Nephron (organoid): ENCODE measurements at regions not wholly inside any gene's neighbourhood (a gene's known extent, or its start where the extent isn't known, plus 50 kb on each side); places are given as distances from the start of the nearest gene placed in this dataset.

ENCODE experiments used
- H3K27ac Mint-ChIP-seq, 3 experiments: 2 replicates each; pipeline ENCODE4 v1.8.0; 2020; ENCODE audit warnings: mixed read lengths in 3 of 3, mild to moderate bottlenecking in 2 of 3, moderate library complexity in 1 of 3
- H3K27me3 Mint-ChIP-seq: 2 replicates; pipeline ENCODE4 v1.8.0; 2021; ENCODE audit warnings: low read depth, mild to moderate bottlenecking, moderate library complexity, mixed read lengths
- H3K36me3 Mint-ChIP-seq: 2 replicates; pipeline ENCODE4 v1.8.0; 2020; ENCODE audit warnings: low read depth, mixed read lengths
- H3K4me1 Mint-ChIP-seq: 2 replicates; pipeline ENCODE4 v1.8.0; 2020; ENCODE audit warnings: mixed read lengths
- H3K4me3 Mint-ChIP-seq, 3 experiments: 2 replicates each; pipeline ENCODE4 v1.8.0; 2020; ENCODE audit warnings: mild to moderate bottlenecking in 3 of 3, mixed read lengths in 3 of 3, moderate library complexity in 2 of 3
- H3K9me3 Mint-ChIP-seq: 2 replicates; pipeline ENCODE4 v1.8.0; 2020; ENCODE audit warnings: mixed read lengths
- TF ChIP-seq, protein P1 (sequence below), 3 experiments: fragments of 200-600 bp; sonication (generic); IDR thresholded peaks; one replicate each; pipeline ENCODE4 v1.5.0; 2021; ENCODE audit warnings: antibody characterized with exemption in 3 of 3; ENCODE audit not compliant: unreplicated experiment in 3 of 3

DNA sequence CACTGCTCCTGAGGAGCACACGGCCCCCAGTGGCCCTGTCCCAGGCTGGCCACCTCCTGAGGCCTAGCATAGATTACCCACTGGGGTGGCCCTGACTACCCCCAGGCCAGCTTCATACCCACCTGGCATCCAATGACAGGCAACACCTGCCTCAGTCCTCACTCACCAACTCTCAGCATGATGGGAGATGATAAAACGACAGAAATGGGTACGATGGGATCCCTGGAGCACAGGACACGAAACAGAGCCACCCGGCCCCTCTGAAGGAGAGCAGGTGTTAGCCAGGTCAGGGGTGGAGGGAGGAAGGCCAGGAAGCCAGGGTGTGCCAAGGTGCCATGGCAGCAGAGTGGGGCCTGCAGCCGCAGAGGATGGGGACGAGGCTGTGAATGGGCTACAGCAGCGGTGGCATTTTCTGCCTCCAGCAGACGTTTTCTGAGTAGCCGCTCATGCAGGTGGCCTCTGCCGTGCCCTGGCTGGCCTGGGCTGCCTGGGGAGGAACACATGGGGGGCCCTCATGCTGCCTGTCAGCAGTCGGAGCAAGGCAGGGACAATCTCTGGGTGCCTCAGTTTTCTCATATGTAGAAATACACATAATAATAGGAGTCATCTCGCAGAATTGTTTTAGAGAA is 50.2 kb upstream of the FGF3 start:
- H3K36me3 Mint-ChIP-seq, result peaks cover 4% of the 10 kb centered on the region
- TF ChIP-seq, protein P1, sequence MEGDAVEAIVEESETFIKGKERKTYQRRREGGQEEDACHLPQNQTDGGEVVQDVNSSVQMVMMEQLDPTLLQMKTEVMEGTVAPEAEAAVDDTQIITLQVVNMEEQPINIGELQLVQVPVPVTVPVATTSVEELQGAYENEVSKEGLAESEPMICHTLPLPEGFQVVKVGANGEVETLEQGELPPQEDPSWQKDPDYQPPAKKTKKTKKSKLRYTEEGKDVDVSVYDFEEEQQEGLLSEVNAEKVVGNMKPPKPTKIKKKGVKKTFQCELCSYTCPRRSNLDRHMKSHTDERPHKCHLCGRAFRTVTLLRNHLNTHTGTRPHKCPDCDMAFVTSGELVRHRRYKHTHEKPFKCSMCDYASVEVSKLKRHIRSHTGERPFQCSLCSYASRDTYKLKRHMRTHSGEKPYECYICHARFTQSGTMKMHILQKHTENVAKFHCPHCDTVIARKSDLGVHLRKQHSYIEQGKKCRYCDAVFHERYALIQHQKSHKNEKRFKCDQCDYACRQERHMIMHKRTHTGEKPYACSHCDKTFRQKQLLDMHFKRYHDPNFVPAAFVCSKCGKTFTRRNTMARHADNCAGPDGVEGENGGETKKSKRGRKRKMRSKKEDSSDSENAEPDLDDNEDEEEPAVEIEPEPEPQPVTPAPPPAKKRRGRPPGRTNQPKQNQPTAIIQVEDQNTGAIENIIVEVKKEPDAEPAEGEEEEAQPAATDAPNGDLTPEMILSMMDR (IDR thresholded peaks at IDR 0.05; ENCODE audit: unreplicated experiment in 3 of 3), result no peak
- no peak overlapping the region for H3K27ac Mint-ChIP-seq
- peaks cover 17% of the 10 kb centered on the region for H3K4me1 Mint-ChIP-seq
- no peak overlapping the region for H3K4me3 Mint-ChIP-seq
- peaks cover 58% of the 10 kb centered on the region for H3K27me3 Mint-ChIP-seq
- H3K9me3 Mint-ChIP-seq, result no peaks in the 10 kb centered on the region

DNA sequence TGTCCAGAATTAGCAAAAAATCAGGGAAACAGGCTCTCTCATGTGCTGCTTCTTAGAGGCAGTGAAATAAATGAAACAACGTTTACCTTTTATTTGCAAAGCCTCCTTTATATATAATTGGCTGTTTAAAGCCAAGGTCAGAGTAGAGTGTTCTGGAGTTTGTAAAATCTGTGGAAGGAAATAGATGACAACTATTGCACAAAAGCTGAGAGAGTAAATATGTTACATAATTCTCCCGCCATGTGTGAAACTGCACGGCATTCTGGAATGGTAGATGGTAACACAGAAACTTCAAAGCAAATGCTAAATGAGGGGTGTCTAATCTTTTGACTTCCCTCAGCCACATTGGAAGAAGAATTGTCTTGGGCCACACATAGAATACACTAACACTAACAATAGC is 51.5 kb upstream of the FGF3 start:
- peaks cover 55% of the 10 kb centered on the region for H3K27me3 Mint-ChIP-seq

DNA sequence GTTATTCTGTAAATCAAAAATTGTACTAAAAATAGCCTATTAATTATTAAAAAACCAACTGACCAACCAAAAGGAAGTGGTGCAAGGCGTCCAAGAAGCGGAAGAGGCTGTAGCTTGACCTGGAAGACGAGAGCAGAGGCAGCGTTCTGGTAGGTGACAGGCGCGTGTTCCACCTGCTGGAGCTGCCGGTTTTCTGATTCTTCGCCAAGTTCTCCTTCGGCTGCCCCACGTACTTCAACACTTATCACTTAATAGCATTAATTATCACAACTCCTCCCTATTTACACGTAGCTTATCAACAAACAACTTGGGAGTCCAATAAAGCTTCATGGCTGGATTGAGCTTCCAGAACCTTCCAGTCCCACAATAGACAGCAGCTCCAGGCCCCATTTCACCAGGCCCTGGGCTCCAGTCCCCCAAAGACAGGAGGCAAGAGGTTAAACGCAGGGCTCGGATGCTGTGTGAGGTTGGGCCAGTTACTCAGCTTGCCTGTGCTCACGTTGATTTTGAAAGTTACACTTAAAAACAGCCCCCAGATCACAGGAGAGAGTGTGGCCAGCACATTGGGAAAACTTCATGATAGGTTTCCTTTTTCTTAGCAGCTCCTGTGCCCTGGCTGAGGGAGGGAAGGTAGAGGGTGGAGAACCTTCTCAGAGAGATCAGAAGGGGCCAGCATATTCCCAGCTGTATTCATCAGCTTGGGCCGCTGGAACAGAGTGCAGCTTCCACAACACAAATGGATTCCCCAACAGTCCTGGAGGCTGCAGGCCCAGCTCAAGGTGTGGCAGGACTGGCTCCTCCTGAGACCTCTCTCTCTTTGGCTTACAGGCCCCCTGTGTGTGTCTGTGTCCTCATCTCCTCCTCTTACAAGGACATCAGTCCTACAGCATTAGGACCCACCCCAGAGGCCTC is 54.2 kb upstream of the FGF3 start:
- TF ChIP-seq, protein P1 (IDR thresholded peaks at IDR 0.05; ENCODE audit: unreplicated experiment in 3 of 3), result no peak
- Mint-ChIP-seq H3K4me1 (peaks cover 8% of the 10 kb centered on the region), H3K27ac (no peak overlapping the region), H3K4me3 (no peak overlapping the region), H3K9me3 (no peaks in the 10 kb centered on the region), H3K36me3 (peaks cover 4% of the 10 kb centered on the region), H3K27me3 (peaks cover 54% of the 10 kb centered on the region)

More for the DNA sequence above, 51.5 kb upstream of the FGF3 start:
- TF ChIP-seq, protein P1 (IDR thresholded peaks at IDR 0.05; ENCODE audit: unreplicated experiment in 3 of 3), result no peak
- Mint-ChIP-seq H3K9me3 (no peaks in the 10 kb centered on the region), H3K4me3 (no peak overlapping the region), H3K36me3 (peaks cover 4% of the 10 kb centered on the region), H3K4me1 (peaks cover 17% of the 10 kb centered on the region), H3K27ac (no peak overlapping the region)

DNA sequence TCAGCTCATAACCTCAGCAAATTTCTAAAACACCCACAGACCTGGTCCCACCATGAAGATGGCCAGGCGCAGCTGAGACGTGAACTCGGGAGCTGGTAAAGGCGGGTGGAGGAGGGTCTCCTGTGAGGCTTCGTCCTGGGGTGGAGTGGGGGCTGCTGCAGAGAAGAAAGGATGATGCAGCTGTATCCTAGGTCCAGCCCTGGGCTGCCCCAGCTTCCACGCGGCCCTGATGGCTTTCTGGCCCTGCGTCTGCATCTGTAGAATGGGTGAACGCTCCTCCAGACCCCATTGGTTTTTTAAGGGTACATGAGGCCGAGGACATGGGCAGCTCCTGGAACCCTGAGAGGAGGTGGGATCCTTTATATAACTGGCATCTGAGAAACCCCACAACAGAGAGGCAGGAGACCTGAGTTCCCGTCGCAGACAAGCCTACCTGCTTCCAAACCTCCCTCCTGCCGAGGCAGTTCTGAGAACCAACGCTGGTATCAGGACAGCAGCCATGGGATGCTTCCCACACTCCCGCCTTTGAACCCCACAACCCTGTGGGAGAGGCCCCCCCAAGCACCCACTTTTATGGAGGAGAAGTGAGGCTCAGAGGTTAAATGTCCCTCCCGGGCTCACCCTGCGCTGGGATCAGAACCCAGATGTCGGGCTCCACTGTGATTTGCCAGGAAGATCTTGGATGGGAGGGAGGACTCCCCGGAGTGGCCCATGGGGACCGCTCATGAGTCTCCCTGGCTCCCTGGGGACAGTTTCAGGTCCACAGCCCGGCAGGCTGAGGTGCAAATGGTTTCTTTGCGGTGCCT is 55.2 kb upstream of the FGF3 start:
- no peaks in the 10 kb centered on the region for H3K4me1 Mint-ChIP-seq
- no peaks in the 10 kb centered on the region for H3K9me3 Mint-ChIP-seq
- H3K27ac Mint-ChIP-seq, result peak overlapping the region in 2 of 3 experiments; percentile 73 to 89
- peaks cover 4% of the 10 kb centered on the region for H3K36me3 Mint-ChIP-seq
- TF ChIP-seq, protein P1 (IDR thresholded peaks at IDR 0.05; ENCODE audit: unreplicated experiment in 3 of 3), result no peak
- H3K4me3 Mint-ChIP-seq, result no peak overlapping the region
- H3K27me3 Mint-ChIP-seq, result peaks cover 47% of the 10 kb centered on the region

DNA sequence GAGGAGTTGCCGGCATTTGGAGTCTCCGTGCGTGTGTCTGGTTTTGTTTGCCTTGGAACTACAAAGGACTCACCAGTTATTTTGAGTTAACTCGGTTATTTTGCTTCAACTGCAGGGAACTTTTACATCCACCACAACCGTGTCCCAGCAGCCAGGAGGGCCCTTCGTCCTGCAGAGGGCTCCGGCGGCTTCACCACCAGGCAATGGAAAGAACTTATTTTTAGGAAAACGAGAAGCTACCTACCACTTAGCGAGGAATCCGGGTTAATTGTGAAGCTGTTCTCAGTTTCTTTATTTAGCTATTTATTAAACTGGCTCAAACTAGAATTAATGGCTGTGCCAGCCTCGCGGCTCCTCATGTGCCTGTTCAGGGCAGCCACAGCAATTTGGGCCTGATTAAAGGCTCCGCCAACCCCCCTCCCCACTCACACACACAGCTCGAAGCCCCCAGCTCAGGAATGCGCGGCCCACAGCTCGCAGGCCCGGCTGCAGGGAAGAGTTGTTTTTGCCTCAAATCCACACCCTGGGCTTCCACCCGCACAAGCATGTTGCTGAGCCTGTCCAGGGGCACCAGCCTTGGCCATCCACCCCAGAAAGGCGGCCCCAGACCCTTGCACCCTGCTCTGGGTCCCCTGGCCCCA is 55.9 kb upstream of the FGF3 start:
- H3K36me3 Mint-ChIP-seq, result peaks cover 4% of the 10 kb centered on the region
- TF ChIP-seq, protein P1 (IDR thresholded peaks at IDR 0.05; ENCODE audit: unreplicated experiment in 3 of 3), result peak in 1 of 3 experiments; percentile 7
- H3K4me3 Mint-ChIP-seq, result no peak overlapping the region
- peak overlapping the region in 2 of 3 experiments; percentile 73 to 89 for H3K27ac Mint-ChIP-seq
- H3K9me3 Mint-ChIP-seq, result no peaks in the 10 kb centered on the region
- no peaks in the 10 kb centered on the region for H3K4me1 Mint-ChIP-seq
- peaks cover 43% of the 10 kb centered on the region for H3K27me3 Mint-ChIP-seq
